WTC11 (cell line): ENCODE measurements at regions not wholly inside any gene's neighbourhood (a gene's known extent, or its start where the extent isn't known, plus 50 kb on each side); places are given as distances from the start of the nearest gene placed in this dataset.

Experiments used
- ATF6 ChIP-seq: sonication (generic); formaldehyde crosslinking; IDR thresholded peaks from 2 replicates; pipeline ENCODE4 v1.8.1; 2023; ENCODE audit warnings: mild to moderate bottlenecking, missing genetic modification reagents
- MAX ChIP-seq: sonication (generic); formaldehyde crosslinking; IDR thresholded peaks from 2 replicates; pipeline ENCODE4 v1.8.0; 2022; ENCODE audit warnings: mild to moderate bottlenecking, missing genetic modification reagents
- TF ChIP-seq, protein P1 (sequence below): fragments of 200-600 bp; IDR thresholded peaks from 2 replicates; pipeline ENCODE4 v1.8.0; 2022; ENCODE audit warnings: antibody characterized with exemption
- TF ChIP-seq, protein P2 (sequence below): sonication (generic); formaldehyde crosslinking; IDR thresholded peaks from 2 replicates; pipeline ENCODE4 v1.8.1; 2023; ENCODE audit warnings: mild to moderate bottlenecking, missing genetic modification reagents

- TF ChIP-seq ATF6 (no peak), MAX (CRISPR knock-in tag) (no peak)
- TF ChIP-seq, protein P1, sequence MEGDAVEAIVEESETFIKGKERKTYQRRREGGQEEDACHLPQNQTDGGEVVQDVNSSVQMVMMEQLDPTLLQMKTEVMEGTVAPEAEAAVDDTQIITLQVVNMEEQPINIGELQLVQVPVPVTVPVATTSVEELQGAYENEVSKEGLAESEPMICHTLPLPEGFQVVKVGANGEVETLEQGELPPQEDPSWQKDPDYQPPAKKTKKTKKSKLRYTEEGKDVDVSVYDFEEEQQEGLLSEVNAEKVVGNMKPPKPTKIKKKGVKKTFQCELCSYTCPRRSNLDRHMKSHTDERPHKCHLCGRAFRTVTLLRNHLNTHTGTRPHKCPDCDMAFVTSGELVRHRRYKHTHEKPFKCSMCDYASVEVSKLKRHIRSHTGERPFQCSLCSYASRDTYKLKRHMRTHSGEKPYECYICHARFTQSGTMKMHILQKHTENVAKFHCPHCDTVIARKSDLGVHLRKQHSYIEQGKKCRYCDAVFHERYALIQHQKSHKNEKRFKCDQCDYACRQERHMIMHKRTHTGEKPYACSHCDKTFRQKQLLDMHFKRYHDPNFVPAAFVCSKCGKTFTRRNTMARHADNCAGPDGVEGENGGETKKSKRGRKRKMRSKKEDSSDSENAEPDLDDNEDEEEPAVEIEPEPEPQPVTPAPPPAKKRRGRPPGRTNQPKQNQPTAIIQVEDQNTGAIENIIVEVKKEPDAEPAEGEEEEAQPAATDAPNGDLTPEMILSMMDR: no peak
- TF ChIP-seq, protein P2, sequence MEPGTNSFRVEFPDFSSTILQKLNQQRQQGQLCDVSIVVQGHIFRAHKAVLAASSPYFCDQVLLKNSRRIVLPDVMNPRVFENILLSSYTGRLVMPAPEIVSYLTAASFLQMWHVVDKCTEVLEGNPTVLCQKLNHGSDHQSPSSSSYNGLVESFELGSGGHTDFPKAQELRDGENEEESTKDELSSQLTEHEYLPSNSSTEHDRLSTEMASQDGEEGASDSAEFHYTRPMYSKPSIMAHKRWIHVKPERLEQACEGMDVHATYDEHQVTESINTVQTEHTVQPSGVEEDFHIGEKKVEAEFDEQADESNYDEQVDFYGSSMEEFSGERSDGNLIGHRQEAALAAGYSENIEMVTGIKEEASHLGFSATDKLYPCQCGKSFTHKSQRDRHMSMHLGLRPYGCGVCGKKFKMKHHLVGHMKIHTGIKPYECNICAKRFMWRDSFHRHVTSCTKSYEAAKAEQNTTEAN: no peak
Observed at GRCh38 chrX:121307449-121307848, 260.0 kb downstream of the GLUD2 start.
